Activated T-helper 9 cell treated with anti-CD3 and anti-CD28 coated beads, Interleukin-2, amount 50 U/mL, for 16 hours (primary cell): ENCODE measurements at regions not wholly inside any gene's neighbourhood (a gene's known extent, or its start where the extent isn't known, plus 50 kb on each side); places are given as distances from the start of the nearest gene placed in this dataset.

ENCODE experiments used
- DNase-seq: peaks from one replicate; pipeline ENCODE4 v3.0.0-alpha.2; 2020; ENCODE audit warnings: low read depth

- no peak for DNase-seq
These were observed 208.3 kb upstream of the JADE1 start for GRCh38 chr4:128600996-128601871.

- DNase-seq = no peak
These were observed 209.1 kb upstream of the JADE1 start for GRCh38 chr4:128600410-128600809.

GRCh38 chr4:128597500-128597899, 212.0 kb upstream of the JADE1 start:
- DNase-seq = no peak

GRCh38 chr4:128596853-128597252, 212.6 kb upstream of the JADE1 start:
- DNase-seq = no peak

- no peak for DNase-seq
These were observed 213.4 kb upstream of the JADE1 start for GRCh38 chr4:128596115-128596514.

GRCh38 chr4:128591482-128591881, 218.0 kb upstream of the JADE1 start:
- DNase-seq = no peak

- no peak for DNase-seq
These were observed 218.7 kb upstream of the JADE1 start for GRCh38 chr4:128590773-128591172.

GRCh38 chr4:128590034-128590740, 219.3 kb upstream of the JADE1 start:
- DNase-seq = no peak

GRCh38 chr4:128589384-128589965, 220.0 kb upstream of the JADE1 start:
- DNase-seq = no peak

- no peak for DNase-seq
These were observed 222.1 kb upstream of the JADE1 start for GRCh38 chr4:128587382-128587781.

- DNase-seq = no peak
These were observed 225.5 kb upstream of the JADE1 start for GRCh38 chr4:128583753-128584712.

GRCh38 chr4:128582427-128582870, 227.1 kb upstream of the JADE1 start:
- DNase-seq = no peak

GRCh38 chr4:128579154-128579853, 230.2 kb upstream of the JADE1 start:
- DNase-seq = no peak

- DNase-seq = peak; percentile 21
These were observed 234.8 kb upstream of the JADE1 start for GRCh38 chr4:128574706-128575105.

- no peak for DNase-seq
These were observed 235.6 kb upstream of the JADE1 start for GRCh38 chr4:128573781-128574508.

- no peak for DNase-seq
These were observed 236.7 kb upstream of the JADE1 start for GRCh38 chr4:128572778-128573241.

GRCh38 chr4:128571747-128572146, 237.8 kb upstream of the JADE1 start:
- no peak for DNase-seq

- DNase-seq = no peak
These were observed 239.0 kb upstream of the JADE1 start for GRCh38 chr4:128570387-128570975.

GRCh38 chr4:128566693-128567092, 242.8 kb upstream of the JADE1 start:
- no peak for DNase-seq
